Cardiac muscle cell (in vitro differentiated cells and primary cell): ENCODE measurements at regions not wholly inside any gene's neighbourhood (a gene's known extent, or its start where the extent isn't known, plus 50 kb on each side); places are given as distances from the start of the nearest gene placed in this dataset.

Source experiments
- DNase-seq, 2 donors: peaks; one replicate each; pipeline versions ENCODE4 v3.0.0 to v3.0.0-alpha.2; 2010 to 2017; ENCODE audit warnings: low read depth in 1 of 2, low spot score in 1 of 2
- H3K27ac ChIP-seq: fragments of 200-600 bp; sonication (generic); 2 replicates; pipeline ENCODE4 v1.5.1; 2016
- H3K27me3 ChIP-seq: fragments of 200-600 bp; sonication (generic); 2 replicates; pipeline ENCODE4 v1.6.0; 2016; ENCODE audit warnings: control low read depth
- H3K36me3 ChIP-seq: fragments of 200-600 bp; sonication (generic); 2 replicates; pipeline ENCODE4 v1.5.1; 2016; ENCODE audit warnings: control low read depth
- H3K4me1 ChIP-seq: fragments of 200-600 bp; sonication (generic); 2 replicates; pipeline ENCODE4 v1.8.1; 2017; ENCODE audit warnings: low read depth, mild to moderate bottlenecking, mixed run types
- H3K4me3 ChIP-seq: fragments of 200-600 bp; sonication (generic); 2 replicates; pipeline ENCODE4 v1.5.1; 2016; ENCODE audit warnings: mild to moderate bottlenecking
- H3K9me3 ChIP-seq: fragments of 200-600 bp; sonication (generic); 2 replicates; pipeline ENCODE4 v1.5.1; 2017; ENCODE audit warnings: low read depth, mild to moderate bottlenecking, control low read depth
- TF ChIP-seq, protein P1 (sequence below): IDR thresholded peaks from 2 replicates; pipeline ENCODE4 v1.5.1; 2012; ENCODE audit warnings: low read depth, mild to moderate bottlenecking, low read length

DNA sequence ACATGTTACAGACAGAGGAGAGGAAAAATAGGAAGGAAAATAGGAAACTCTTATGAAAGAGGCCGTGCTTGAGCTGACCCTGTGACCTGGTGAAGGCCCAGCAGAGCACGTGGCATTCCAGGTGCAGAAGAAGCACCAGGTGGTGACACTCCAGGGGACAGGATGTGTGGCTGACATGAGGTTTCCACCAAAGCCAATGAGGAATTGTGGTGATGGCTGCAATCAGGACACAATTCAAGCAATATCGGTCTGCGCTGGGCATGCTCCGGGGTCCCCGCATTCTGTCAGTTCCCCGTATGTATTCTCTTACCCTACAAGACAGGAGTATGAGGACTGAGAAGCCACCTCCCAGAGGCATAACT, 504.2 kb downstream of the EIPR1 start:
- Histone ChIP-seq H3K27ac (no peak overlapping the region), H3K4me1 (no peaks in the 10 kb centered on the region), H3K4me3 (no peak overlapping the region), H3K27me3 (no peaks in the 10 kb centered on the region), H3K9me3 (no peaks in the 10 kb centered on the region), H3K36me3 (no peaks in the 10 kb centered on the region)
- TF ChIP-seq, protein P1, sequence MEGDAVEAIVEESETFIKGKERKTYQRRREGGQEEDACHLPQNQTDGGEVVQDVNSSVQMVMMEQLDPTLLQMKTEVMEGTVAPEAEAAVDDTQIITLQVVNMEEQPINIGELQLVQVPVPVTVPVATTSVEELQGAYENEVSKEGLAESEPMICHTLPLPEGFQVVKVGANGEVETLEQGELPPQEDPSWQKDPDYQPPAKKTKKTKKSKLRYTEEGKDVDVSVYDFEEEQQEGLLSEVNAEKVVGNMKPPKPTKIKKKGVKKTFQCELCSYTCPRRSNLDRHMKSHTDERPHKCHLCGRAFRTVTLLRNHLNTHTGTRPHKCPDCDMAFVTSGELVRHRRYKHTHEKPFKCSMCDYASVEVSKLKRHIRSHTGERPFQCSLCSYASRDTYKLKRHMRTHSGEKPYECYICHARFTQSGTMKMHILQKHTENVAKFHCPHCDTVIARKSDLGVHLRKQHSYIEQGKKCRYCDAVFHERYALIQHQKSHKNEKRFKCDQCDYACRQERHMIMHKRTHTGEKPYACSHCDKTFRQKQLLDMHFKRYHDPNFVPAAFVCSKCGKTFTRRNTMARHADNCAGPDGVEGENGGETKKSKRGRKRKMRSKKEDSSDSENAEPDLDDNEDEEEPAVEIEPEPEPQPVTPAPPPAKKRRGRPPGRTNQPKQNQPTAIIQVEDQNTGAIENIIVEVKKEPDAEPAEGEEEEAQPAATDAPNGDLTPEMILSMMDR: no peak
- no peak for DNase-seq

DNA sequence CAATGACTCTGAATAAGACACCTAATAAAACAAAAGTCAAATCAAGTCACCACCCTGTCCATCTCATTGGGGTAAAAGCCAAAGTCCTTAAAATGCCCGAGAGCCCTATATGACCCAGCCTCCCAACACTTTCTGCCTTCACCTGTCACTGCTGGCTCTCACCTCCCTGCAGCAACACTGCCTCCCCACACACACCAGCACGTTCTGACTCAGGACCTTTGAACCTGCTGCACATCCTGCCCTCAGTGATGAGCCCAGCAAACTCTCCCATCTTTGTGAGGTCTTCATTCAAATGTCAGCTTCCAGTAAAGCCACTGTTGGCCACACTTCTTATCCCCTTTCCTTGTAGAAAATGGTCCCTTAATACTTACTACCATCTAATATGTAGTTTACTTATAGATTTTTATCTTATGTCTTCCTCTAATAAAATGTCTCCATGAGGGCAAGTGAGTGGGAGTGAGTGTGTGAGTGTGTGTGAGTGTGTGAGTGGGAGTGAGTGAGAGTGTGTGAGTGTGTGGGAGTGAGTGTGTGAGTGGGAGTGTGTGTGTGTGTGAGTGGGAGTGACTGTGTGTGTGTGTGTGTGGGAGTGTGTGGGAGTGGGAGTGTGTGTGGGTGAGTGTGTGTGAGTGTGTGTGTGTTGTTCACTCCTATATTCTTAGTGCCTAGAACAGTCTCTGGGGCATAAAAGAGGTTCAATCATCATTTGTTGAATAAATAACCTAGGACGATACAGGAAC, 504.7 kb downstream of the EIPR1 start:
- TF ChIP-seq, protein P1: no peak

DNA sequence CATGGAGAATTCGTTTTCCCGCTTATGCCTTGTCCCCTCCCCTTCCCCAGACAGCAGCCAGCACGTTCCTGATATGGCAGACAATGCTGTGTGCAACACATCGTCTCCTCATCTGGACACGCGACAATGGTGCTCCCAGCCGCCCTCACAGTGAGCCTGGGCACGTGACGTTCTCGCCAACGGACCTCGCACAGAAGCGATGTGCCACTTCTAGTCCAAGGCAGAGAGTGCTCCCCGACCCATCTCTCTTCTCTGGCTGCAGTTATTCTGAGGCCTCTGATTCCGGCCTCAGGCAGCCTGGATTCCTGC, 505.4 kb downstream of the EIPR1 start:
- Histone ChIP-seq H3K27me3 (no peaks in the 10 kb centered on the region), H3K27ac (no peak overlapping the region), H3K36me3 (no peaks in the 10 kb centered on the region), H3K9me3 (no peaks in the 10 kb centered on the region), H3K4me3 (no peak overlapping the region), H3K4me1 (no peaks in the 10 kb centered on the region)
- DNase-seq: no peak
- TF ChIP-seq, protein P1: no peak

More for the DNA sequence above, 504.7 kb downstream of the EIPR1 start:
- Histone ChIP-seq H3K27ac (no peak overlapping the region), H3K27me3 (no peaks in the 10 kb centered on the region), H3K4me1 (no peaks in the 10 kb centered on the region), H3K36me3 (no peaks in the 10 kb centered on the region), H3K9me3 (no peaks in the 10 kb centered on the region), H3K4me3 (no peak overlapping the region)
- no peak for DNase-seq

DNA sequence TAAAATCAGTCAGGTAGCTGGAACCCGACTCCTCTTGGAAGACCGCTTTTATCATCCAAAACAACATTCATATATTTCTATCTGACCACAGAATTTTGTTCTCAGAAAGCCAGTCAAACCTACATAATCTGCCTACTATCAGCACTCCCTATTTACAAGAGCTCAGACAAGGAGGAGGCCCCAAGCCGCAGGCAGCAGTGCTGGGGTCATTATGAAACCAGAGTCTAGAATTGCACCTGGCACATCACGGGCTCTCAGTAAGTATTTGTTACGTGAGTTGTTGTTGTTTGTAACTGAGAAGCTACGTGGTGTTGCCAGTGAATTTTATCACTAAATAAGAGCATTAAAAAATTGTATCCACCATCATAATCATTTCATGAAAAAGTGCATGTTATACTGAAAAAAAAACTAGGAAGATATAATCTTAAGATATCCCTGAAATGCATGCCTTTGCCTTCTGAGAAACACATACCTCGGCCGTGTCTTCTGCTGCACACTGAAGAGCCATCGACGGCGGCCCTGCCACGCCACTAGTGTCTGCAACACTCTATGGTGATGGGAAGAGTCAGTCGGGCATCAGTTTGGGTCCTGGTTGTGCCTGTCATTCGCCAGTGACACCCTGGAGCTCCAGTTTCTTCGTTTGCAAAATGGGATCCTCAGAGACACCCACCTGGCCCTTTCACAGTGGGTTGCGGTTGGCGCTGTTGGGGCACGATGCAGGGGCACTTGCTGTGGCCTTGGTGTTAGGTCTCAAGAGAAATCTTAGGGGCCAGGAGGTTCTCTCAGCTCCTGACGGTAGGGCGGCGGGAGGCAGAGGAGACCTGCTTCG, 505.9 kb downstream of the EIPR1 start:
- no peak for DNase-seq
- H3K36me3 ChIP-seq: no peaks in the 10 kb centered on the region
- TF ChIP-seq, protein P1: no peak
- H3K4me1 ChIP-seq: no peaks in the 10 kb centered on the region
- H3K27ac ChIP-seq: no peak overlapping the region
- no peaks in the 10 kb centered on the region for H3K27me3 ChIP-seq
- no peak overlapping the region for H3K4me3 ChIP-seq
- H3K9me3 ChIP-seq: no peaks in the 10 kb centered on the region

DNA sequence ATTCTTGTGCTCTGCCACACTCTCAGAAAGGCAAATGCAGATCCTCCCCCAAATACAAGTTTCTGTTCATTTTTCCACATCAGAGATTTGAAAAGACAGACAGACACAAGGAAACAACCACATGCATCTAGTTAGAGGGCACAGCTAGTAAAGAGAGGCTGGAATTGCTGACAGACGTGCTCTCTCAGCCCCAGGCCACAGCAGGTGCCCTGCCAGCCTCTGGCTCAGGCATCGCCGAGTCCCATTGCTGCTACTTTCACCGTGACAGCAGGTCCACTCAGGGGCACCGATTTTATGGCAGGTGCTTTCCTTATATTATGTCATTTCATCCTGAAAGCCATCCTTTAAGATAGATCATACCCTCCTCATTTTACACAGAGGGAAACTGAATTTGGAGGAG, 507.5 kb downstream of the EIPR1 start:
- TF ChIP-seq, protein P1: no peak
- DNase-seq: no peak
- Histone ChIP-seq H3K4me3 (no peak overlapping the region), H3K27ac (no peak overlapping the region), H3K27me3 (no peaks in the 10 kb centered on the region), H3K4me1 (no peaks in the 10 kb centered on the region), H3K9me3 (no peaks in the 10 kb centered on the region), H3K36me3 (no peaks in the 10 kb centered on the region)
